T47D (cell line): ENCODE measurements at regions not wholly inside any gene's neighbourhood (a gene's known extent, or its start where the extent isn't known, plus 50 kb on each side); places are given as distances from the start of the nearest gene placed in this dataset.

Source experiments
- DNase-seq, 2 experiments: peaks; one replicate each; pipeline versions ENCODE4 v3.0.0 to v3.0.0-alpha.2; 2011 to 2012; ENCODE audit warnings: low read depth in 1 of 2, low spot score in 1 of 2
- JUND ChIP-seq: IDR thresholded peaks from 2 replicates; pipeline ENCODE4 v1.6.1; 2012; ENCODE audit warnings: low read depth
- in situ Hi-C: cut with HindIII; loops from 2 replicates; pipeline ENCODE4 v1.10.0; 2016; ENCODE audit warnings: low sequenced_read_pairs, low pct_unique_long_range_greater_than_20kb

GRCh38 chr7:33724201-33724600 lies 181.1 kb upstream of the BMPER start:
- DNase-seq = no peak
- in situ Hi-C loops = no loop called here
- no peak for TF ChIP-seq JUND

- TF ChIP-seq JUND = no peak
- in situ Hi-C loops = no loop called here
- no peak for DNase-seq
Measured at GRCh38 chr7:33725111-33726025, 180.0 kb upstream of the BMPER start.

GRCh38 chr7:33726582-33726981 lies 178.8 kb upstream of the BMPER start:
- no peak for TF ChIP-seq JUND
- in situ Hi-C loops = no loop called here
- peak in 1 of 2 experiments; percentile 55 for DNase-seq

- no peak for DNase-seq
- TF ChIP-seq JUND = no peak
- in situ Hi-C loops = no loop called here
Measured at GRCh38 chr7:33727315-33727714, 178.0 kb upstream of the BMPER start.

GRCh38 chr7:33728873-33729551 lies 176.3 kb upstream of the BMPER start:
- TF ChIP-seq JUND = no peak
- in situ Hi-C loops = no loop called here
- DNase-seq = no peak

GRCh38 chr7:33729726-33730125 lies 175.6 kb upstream of the BMPER start:
- no peak for TF ChIP-seq JUND
- in situ Hi-C loops = no loop called here
- DNase-seq = no peak

- TF ChIP-seq JUND = no peak
- in situ Hi-C loops = no loop called here
- no peak for DNase-seq
Measured at GRCh38 chr7:33730958-33731357, 174.4 kb upstream of the BMPER start.

- no peak for DNase-seq
- in situ Hi-C loops = no loop called here
- TF ChIP-seq JUND = no peak
Measured at GRCh38 chr7:33731912-33732311, 173.4 kb upstream of the BMPER start.

- in situ Hi-C loops = no loop called here
- TF ChIP-seq JUND = no peak
- DNase-seq = no peak
Measured at GRCh38 chr7:33732462-33732861, 172.9 kb upstream of the BMPER start.

GRCh38 chr7:33733870-33734650 lies 171.3 kb upstream of the BMPER start:
- in situ Hi-C loops = no loop called here
- DNase-seq = no peak
- TF ChIP-seq JUND = no peak

- no peak for TF ChIP-seq JUND
- in situ Hi-C loops = no loop called here
- DNase-seq = no peak
Measured at GRCh38 chr7:33735403-33735802, 169.9 kb upstream of the BMPER start.

GRCh38 chr7:33736521-33737221 lies 168.7 kb upstream of the BMPER start:
- TF ChIP-seq JUND = no peak
- DNase-seq = no peak
- in situ Hi-C loops = no loop called here
